ENCODE measurements at regions not wholly inside any gene's neighbourhood (a gene's known extent, or its start where the extent isn't known, plus 50 kb on each side); places are given as distances from the start of the nearest gene placed in this dataset.

- no peaks in the 10 kb centered on the region for H3K36me3 ChIP-seq
- H3K4me1 ChIP-seq: no peaks in the 10 kb centered on the region
- no peak overlapping the region for H3K27ac ChIP-seq
- no peak overlapping the region for H3K4me3 ChIP-seq
- no peak for DNase-seq
- H3K27me3 ChIP-seq: no peaks in the 10 kb centered on the region
- no peak for TF ChIP-seq POLR2A (IDR thresholded peaks at IDR 0.05)
- TF ChIP-seq, protein P1, sequence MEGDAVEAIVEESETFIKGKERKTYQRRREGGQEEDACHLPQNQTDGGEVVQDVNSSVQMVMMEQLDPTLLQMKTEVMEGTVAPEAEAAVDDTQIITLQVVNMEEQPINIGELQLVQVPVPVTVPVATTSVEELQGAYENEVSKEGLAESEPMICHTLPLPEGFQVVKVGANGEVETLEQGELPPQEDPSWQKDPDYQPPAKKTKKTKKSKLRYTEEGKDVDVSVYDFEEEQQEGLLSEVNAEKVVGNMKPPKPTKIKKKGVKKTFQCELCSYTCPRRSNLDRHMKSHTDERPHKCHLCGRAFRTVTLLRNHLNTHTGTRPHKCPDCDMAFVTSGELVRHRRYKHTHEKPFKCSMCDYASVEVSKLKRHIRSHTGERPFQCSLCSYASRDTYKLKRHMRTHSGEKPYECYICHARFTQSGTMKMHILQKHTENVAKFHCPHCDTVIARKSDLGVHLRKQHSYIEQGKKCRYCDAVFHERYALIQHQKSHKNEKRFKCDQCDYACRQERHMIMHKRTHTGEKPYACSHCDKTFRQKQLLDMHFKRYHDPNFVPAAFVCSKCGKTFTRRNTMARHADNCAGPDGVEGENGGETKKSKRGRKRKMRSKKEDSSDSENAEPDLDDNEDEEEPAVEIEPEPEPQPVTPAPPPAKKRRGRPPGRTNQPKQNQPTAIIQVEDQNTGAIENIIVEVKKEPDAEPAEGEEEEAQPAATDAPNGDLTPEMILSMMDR (IDR thresholded peaks at IDR 0.05): no peak
- no peaks in the 10 kb centered on the region for H3K9me3 ChIP-seq
Observed at GRCh38 chr17:33519692-33520091, 226.6 kb upstream of the ASIC2 start.

GRCh38 chr17:33520426-33521330 is 227.6 kb upstream of the ASIC2 start:
- H3K4me3 ChIP-seq: no peak overlapping the region
- no peaks in the 10 kb centered on the region for H3K36me3 ChIP-seq
- peak in 2 of 3 donors; percentile 51 to 62 for DNase-seq
- no peaks in the 10 kb centered on the region for H3K9me3 ChIP-seq
- TF ChIP-seq, protein P1 (IDR thresholded peaks at IDR 0.05): peak in 4 of 6 experiments; percentile 36 to 50 (median 44)
- no peak for TF ChIP-seq POLR2A (IDR thresholded peaks at IDR 0.05)
- H3K4me1 ChIP-seq: no peaks in the 10 kb centered on the region
- H3K27ac ChIP-seq: no peak overlapping the region
- H3K27me3 ChIP-seq: no peaks in the 10 kb centered on the region

DNA sequence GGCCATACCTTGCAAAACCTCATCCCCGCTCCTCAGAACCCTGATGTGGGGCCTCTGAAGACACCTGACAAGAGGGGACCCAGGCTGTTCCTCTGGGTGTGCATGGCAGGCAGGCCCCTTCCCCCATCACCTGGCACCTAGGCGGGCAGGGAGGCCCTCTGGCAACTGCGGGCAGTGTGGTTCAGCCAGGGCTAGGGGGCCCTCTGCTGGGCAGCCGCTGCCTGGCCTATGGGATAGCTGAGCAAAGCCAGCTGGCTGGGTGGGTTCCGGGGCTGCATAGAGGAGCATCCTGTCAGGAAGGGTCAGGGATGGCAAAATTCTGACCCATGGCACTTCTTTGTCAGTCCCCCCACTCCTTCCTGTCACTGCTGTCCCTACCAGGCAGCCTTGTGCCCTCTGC is 228.7 kb upstream of the ASIC2 start:
- no peak for TF ChIP-seq POLR2A (IDR thresholded peaks at IDR 0.05)
- TF ChIP-seq, protein P1 (IDR thresholded peaks at IDR 0.05): peak in 1 of 6 experiments; percentile 20
- Histone ChIP-seq H3K4me3 (no peak overlapping the region), H3K27ac (no peak overlapping the region), H3K4me1 (no peaks in the 10 kb centered on the region), H3K36me3 (no peaks in the 10 kb centered on the region), H3K27me3 (no peaks in the 10 kb centered on the region), H3K9me3 (no peaks in the 10 kb centered on the region)
- no peak for DNase-seq

DNA sequence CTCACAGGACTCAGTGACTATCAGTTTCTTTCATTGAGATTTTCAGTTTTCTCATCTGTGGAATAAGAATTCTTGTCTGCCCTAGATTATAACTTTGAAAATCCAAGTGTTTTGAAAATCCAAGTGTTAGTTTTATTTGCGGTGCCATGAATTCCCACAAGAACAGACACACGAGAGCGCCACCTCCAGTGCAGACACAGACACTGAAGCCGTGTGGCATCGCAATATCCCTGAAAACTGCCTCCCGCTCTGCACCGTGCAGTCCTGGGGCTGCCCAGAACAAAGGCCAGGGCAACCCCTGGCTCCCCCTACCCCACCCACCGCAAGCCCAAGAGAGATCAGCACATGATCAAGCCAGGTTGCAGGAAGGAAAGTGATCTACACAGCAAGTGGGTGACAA is 229.5 kb upstream of the ASIC2 start:
- Histone ChIP-seq H3K36me3 (no peaks in the 10 kb centered on the region), H3K27ac (no peak overlapping the region), H3K4me3 (no peak overlapping the region), H3K9me3 (no peaks in the 10 kb centered on the region), H3K27me3 (no peaks in the 10 kb centered on the region), H3K4me1 (no peaks in the 10 kb centered on the region)
- no peak for DNase-seq
- no peak for TF ChIP-seq POLR2A (IDR thresholded peaks at IDR 0.05)
- TF ChIP-seq, protein P1 (IDR thresholded peaks at IDR 0.05): no peak

GRCh38 chr17:33523577-33523981 is 230.5 kb upstream of the ASIC2 start:
- Histone ChIP-seq H3K27me3 (no peaks in the 10 kb centered on the region), H3K4me3 (no peak overlapping the region), H3K36me3 (no peaks in the 10 kb centered on the region), H3K9me3 (no peaks in the 10 kb centered on the region), H3K27ac (peak overlapping the region in 1 of 4 donors; percentile 19), H3K4me1 (no peaks in the 10 kb centered on the region)
- TF ChIP-seq POLR2A (IDR thresholded peaks at IDR 0.05): no peak
- TF ChIP-seq, protein P1 (IDR thresholded peaks at IDR 0.05): no peak
- peak in 1 of 3 donors; percentile 49 for DNase-seq

All from Peyer's patch (tissue), 4 donors.